Activated T-cell treated with anti-CD3 and anti-CD28 coated beads for 48 hours (primary cell): ENCODE measurements at regions not wholly inside any gene's neighbourhood (a gene's known extent, or its start where the extent isn't known, plus 50 kb on each side); places are given as distances from the start of the nearest gene placed in this dataset.
"Not testable (repeated sequence)": the region's sequence is repeated elsewhere in the genome, so short reads cannot be mapped to it uniquely, and the experiment has no call there.

Experiments
- DNase-seq: peaks from one replicate; pipeline ENCODE4 v3.0.0-alpha.2; 2020; ENCODE audit warnings: low read depth

GRCh38 chr3:110687138-110687537 lies 384.5 kb upstream of the NECTIN3 start:
- no peak for DNase-seq

- DNase-seq, result no peak
These were observed 373.7 kb upstream of the NECTIN3 start for GRCh38 chr3:110697961-110698360.

GRCh38 chr3:110704332-110704731 lies 367.3 kb upstream of the NECTIN3 start:
- DNase-seq, result not testable (repeated sequence)

GRCh38 chr3:110708156-110708555 lies 363.5 kb upstream of the NECTIN3 start:
- DNase-seq, result no peak

- DNase-seq, result no peak
These were observed 361.5 kb upstream of the NECTIN3 start for GRCh38 chr3:110710156-110710555.

GRCh38 chr3:110710603-110711002 lies 361.0 kb upstream of the NECTIN3 start:
- no peak for DNase-seq

- no peak for DNase-seq
These were observed 360.3 kb upstream of the NECTIN3 start for GRCh38 chr3:110711130-110711832.

GRCh38 chr3:110711851-110712516 lies 359.6 kb upstream of the NECTIN3 start:
- DNase-seq, result no peak

- no peak for DNase-seq
These were observed 344.6 kb upstream of the NECTIN3 start for GRCh38 chr3:110727056-110727455.

- DNase-seq, result no peak
These were observed 340.5 kb upstream of the NECTIN3 start for GRCh38 chr3:110731148-110731547.

- DNase-seq, result no peak
These were observed 339.2 kb upstream of the NECTIN3 start for GRCh38 chr3:110732420-110732819.

- no peak for DNase-seq
These were observed 338.6 kb upstream of the NECTIN3 start for GRCh38 chr3:110733045-110733444.

- no peak for DNase-seq
These were observed 337.1 kb upstream of the NECTIN3 start for GRCh38 chr3:110734524-110734923.

- DNase-seq, result no peak
These were observed 335.3 kb upstream of the NECTIN3 start for GRCh38 chr3:110736332-110736731.

- DNase-seq, result no peak
These were observed 333.1 kb upstream of the NECTIN3 start for GRCh38 chr3:110738531-110738930.

- no peak for DNase-seq
These were observed 329.7 kb upstream of the NECTIN3 start for GRCh38 chr3:110741891-110742290.

GRCh38 chr3:110743202-110743601 lies 328.4 kb upstream of the NECTIN3 start:
- DNase-seq, result no peak

GRCh38 chr3:110743984-110744383 lies 327.6 kb upstream of the NECTIN3 start:
- no peak for DNase-seq

- no peak for DNase-seq
These were observed 326.9 kb upstream of the NECTIN3 start for GRCh38 chr3:110744723-110745122.

GRCh38 chr3:110749006-110749405 lies 322.6 kb upstream of the NECTIN3 start:
- DNase-seq, result no peak

- DNase-seq, result no peak
These were observed 321.4 kb upstream of the NECTIN3 start for GRCh38 chr3:110750201-110750600.

GRCh38 chr3:110752307-110752706 lies 319.3 kb upstream of the NECTIN3 start:
- DNase-seq, result no peak

GRCh38 chr3:110753516-110753915 lies 318.1 kb upstream of the NECTIN3 start:
- DNase-seq, result no peak
